ENCODE measurements at regions not wholly inside any gene's neighbourhood (a gene's known extent, or its start where the extent isn't known, plus 50 kb on each side); places are given as distances from the start of the nearest gene placed in this dataset.
"Not testable (repeated sequence)": the region's sequence is repeated elsewhere in the genome, so short reads cannot be mapped to it uniquely, and the experiment has no call there.

DNA sequence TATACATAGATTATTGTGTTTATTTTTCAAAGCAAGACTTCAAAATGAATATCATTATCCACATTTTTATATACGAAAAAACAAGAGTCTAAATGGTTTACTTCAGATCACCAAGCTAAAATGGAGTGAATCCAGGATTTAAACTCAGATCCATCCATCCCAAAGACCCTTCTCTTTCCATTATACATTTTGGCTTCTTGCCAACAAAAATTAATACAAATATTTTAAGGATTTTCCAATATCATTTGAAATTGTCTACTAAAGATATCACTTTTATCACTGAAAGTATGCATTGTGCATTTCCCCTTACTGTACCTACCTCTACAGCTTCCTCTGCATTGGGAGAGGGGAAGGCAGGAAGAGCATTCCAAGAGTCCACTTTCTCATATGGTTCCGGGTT is 541.2 kb downstream of the RPS29 start:
- no peak overlapping the region for H3K27ac ChIP-seq
- DNase-seq (no peak), ATAC-seq (no peak)
- intact Hi-C loops (cut with DNase I; ENCODE audit: low total_unique reads) (no loop called here), in situ Hi-C loops (cut with MboI; ENCODE audit: low sequenced_read_pairs in 4 of 4) (no loop called here)
- TF ChIP-seq, protein P1, sequence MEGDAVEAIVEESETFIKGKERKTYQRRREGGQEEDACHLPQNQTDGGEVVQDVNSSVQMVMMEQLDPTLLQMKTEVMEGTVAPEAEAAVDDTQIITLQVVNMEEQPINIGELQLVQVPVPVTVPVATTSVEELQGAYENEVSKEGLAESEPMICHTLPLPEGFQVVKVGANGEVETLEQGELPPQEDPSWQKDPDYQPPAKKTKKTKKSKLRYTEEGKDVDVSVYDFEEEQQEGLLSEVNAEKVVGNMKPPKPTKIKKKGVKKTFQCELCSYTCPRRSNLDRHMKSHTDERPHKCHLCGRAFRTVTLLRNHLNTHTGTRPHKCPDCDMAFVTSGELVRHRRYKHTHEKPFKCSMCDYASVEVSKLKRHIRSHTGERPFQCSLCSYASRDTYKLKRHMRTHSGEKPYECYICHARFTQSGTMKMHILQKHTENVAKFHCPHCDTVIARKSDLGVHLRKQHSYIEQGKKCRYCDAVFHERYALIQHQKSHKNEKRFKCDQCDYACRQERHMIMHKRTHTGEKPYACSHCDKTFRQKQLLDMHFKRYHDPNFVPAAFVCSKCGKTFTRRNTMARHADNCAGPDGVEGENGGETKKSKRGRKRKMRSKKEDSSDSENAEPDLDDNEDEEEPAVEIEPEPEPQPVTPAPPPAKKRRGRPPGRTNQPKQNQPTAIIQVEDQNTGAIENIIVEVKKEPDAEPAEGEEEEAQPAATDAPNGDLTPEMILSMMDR (IDR thresholded peaks at IDR 0.05 in 4 of 5, conservative IDR thresholded peaks at IDR 0.05 in 1 of 5): no peak
- TF ChIP-seq POLR2A (IDR thresholded peaks at IDR 0.05): no peak
- no peaks in the 10 kb centered on the region for H3K27me3 ChIP-seq
- no peaks in the 10 kb centered on the region for H3K4me1 ChIP-seq
- no peaks in the 10 kb centered on the region for H3K36me3 ChIP-seq
- no peak overlapping the region for H3K4me3 ChIP-seq
- no peaks in the 10 kb centered on the region for H3K9me3 ChIP-seq

DNA sequence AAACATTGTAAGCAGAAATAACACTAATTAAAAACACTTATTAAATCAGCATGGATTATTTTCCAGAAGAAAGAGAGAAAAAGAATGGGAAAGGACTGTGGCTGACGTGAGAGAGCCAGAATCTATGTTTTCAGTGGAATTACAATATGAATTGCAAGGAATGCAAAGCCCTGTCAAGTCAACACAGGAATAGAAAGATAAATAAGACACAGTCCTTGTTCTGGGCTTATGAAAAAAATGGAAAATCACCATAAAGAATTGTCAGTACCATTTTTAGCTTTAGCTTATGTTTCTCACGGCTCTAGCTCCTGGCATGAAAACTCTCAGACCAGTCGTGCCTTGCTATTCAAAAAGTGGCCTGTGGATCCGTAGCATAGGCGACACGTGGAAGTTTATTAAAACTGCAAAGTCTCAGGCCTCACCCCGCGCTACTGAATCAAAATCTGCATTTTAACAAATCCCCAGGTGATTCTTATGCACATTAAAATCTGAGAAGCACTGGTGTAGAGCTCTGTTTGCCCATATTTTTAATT is 549.1 kb downstream of the RPS29 start:
- H3K4me1 ChIP-seq: no peaks in the 10 kb centered on the region
- H3K9me3 ChIP-seq: no peaks in the 10 kb centered on the region
- ATAC-seq: no peak
- in situ Hi-C loops (cut with MboI; ENCODE audit: low sequenced_read_pairs in 4 of 4) (no loop called here), intact Hi-C loops (cut with DNase I; ENCODE audit: low total_unique reads) (no loop called here)
- no peak for DNase-seq
- no peak overlapping the region for H3K27ac ChIP-seq
- no peak overlapping the region for H3K4me3 ChIP-seq
- no peaks in the 10 kb centered on the region for H3K36me3 ChIP-seq
- H3K27me3 ChIP-seq: no peaks in the 10 kb centered on the region
- TF ChIP-seq POLR2A (IDR thresholded peaks at IDR 0.05): no peak
- TF ChIP-seq, protein P1 (IDR thresholded peaks at IDR 0.05 in 4 of 5, conservative IDR thresholded peaks at IDR 0.05 in 1 of 5): no peak

DNA sequence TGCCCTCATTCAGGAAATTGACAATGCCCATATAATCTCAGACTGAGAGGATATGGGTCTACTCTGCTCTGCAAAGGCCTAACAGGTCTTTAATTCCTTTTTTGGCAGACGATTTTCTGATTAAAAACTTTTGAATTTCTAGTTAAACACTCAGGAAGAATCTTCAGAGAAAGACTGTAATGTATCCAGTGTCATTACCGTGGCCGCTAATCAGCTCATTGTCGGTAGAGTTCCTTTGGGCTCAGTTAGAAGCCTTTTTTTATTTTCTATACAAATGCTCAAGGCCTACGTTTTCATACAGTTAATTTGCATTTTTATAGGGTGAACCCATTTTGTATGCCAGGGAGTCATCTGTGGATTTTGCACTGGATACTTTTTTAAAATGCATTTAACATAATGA is 549.9 kb downstream of the RPS29 start:
- DNase-seq (no peak), ATAC-seq (no peak)
- Histone ChIP-seq H3K27ac (no peak overlapping the region), H3K4me3 (no peak overlapping the region), H3K36me3 (no peaks in the 10 kb centered on the region), H3K27me3 (no peaks in the 10 kb centered on the region), H3K4me1 (no peaks in the 10 kb centered on the region), H3K9me3 (no peaks in the 10 kb centered on the region)
- in situ Hi-C loops (cut with MboI; ENCODE audit: low sequenced_read_pairs in 4 of 4) (no loop called here), intact Hi-C loops (cut with DNase I; ENCODE audit: low total_unique reads) (no loop called here)
- TF ChIP-seq, protein P1 (IDR thresholded peaks at IDR 0.05 in 4 of 5, conservative IDR thresholded peaks at IDR 0.05 in 1 of 5): no peak
- TF ChIP-seq POLR2A (IDR thresholded peaks at IDR 0.05): no peak

DNA sequence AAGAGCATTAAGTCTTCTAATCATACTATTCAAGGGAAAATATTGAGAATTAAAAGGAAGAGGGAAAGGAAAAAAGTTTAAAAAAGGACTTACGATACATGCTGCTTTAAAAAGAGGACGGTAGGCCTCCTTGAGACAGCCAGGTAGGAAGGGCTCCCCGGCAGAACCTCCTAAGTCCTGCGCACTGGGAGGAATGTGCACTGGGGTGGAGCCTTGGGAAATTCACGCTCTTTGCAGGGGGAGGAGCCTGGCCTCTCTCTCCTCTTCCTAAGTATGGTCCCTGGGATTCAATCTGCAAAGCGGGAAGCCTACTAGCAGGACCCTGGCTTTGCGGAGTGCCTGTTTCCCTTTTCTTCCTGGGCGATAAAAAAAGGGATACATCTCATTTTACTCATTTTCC is 553.0 kb downstream of the RPS29 start:
- TF ChIP-seq, protein P1 (IDR thresholded peaks at IDR 0.05 in 4 of 5, conservative IDR thresholded peaks at IDR 0.05 in 1 of 5): no peak
- no peak for TF ChIP-seq POLR2A (IDR thresholded peaks at IDR 0.05)
- no peak for DNase-seq
- Histone ChIP-seq H3K27ac (no peak overlapping the region), H3K4me3 (no peak overlapping the region), H3K4me1 (no peaks in the 10 kb centered on the region), H3K27me3 (no peaks in the 10 kb centered on the region), H3K9me3 (no peaks in the 10 kb centered on the region), H3K36me3 (no peaks in the 10 kb centered on the region)
- intact Hi-C loops (cut with DNase I; ENCODE audit: low total_unique reads) (no loop called here), in situ Hi-C loops (cut with MboI; ENCODE audit: low sequenced_read_pairs in 4 of 4) (no loop called here)
- ATAC-seq: no peak

DNA sequence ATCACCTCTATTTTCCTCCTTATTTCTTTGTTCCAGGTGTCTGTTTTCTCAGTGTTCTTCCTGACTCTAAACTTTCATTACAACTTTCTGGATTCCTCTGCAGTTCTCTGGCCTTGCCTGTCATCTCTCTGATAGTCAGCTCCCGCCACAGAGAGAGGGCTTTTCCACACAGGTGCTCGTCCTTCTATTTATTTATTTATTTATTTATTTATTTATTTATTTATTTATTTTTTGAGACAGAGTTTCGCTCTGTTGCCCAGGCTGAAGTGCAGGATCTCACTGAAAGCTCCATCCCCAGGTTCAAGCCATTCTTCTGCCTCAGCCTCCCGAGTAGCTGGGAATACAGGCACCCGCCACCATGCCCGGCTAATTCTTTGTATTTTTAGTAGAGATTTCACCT is 554.5 kb downstream of the RPS29 start:
- intact Hi-C loops (cut with DNase I; ENCODE audit: low total_unique reads); H3K36me3 ChIP-seq; DNase-seq; H3K4me3 ChIP-seq; H3K27ac ChIP-seq; H3K4me1 ChIP-seq; H3K27me3 ChIP-seq; in situ Hi-C loops (cut with MboI; ENCODE audit: low sequenced_read_pairs in 4 of 4); ATAC-seq; H3K9me3 ChIP-seq: not testable (repeated sequence)

Measured in gastrocnemius medialis (tissue), 4 donors.